ENCODE measurements at regions not wholly inside any gene's neighbourhood (a gene's known extent, or its start where the extent isn't known, plus 50 kb on each side); places are given as distances from the start of the nearest gene placed in this dataset.

- Histone ChIP-seq H3K36me3 (ENCODE audit: control insufficient read depth, insufficient read depth, low read length) (no peaks in the 10 kb centered on the region), H3K27ac (ENCODE audit: low read depth, low read length) (no peak overlapping the region), H3K27me3 (ENCODE audit: control insufficient read depth, insufficient read depth, low read length) (no peaks in the 10 kb centered on the region), H3K9me3 (ENCODE audit: control insufficient read depth, insufficient read depth, low read length) (no peaks in the 10 kb centered on the region), H3K4me1 (ENCODE audit: control insufficient read depth, insufficient read depth, low read length) (no peaks in the 10 kb centered on the region), H3K9ac (ENCODE audit: low read depth, low read length) (no peak overlapping the region), H3K4me3 (ENCODE audit: low read depth, low read length) (no peak overlapping the region)
Measured at GRCh38 chr1:25091658-25092057, 140.6 kb downstream of the SYF2 start.

GRCh38 chr1:25090707-25091422 is 141.4 kb downstream of the SYF2 start:
- Histone ChIP-seq H3K9ac (ENCODE audit: low read depth, low read length) (no peak overlapping the region), H3K27ac (ENCODE audit: low read depth, low read length) (peak overlapping the region; percentile 18), H3K36me3 (ENCODE audit: control insufficient read depth, insufficient read depth, low read length) (no peaks in the 10 kb centered on the region), H3K4me3 (ENCODE audit: low read depth, low read length) (no peak overlapping the region), H3K27me3 (ENCODE audit: control insufficient read depth, insufficient read depth, low read length) (no peaks in the 10 kb centered on the region), H3K9me3 (ENCODE audit: control insufficient read depth, insufficient read depth, low read length) (no peaks in the 10 kb centered on the region), H3K4me1 (ENCODE audit: control insufficient read depth, insufficient read depth, low read length) (no peaks in the 10 kb centered on the region)

GRCh38 chr1:25089772-25090171 is 142.5 kb downstream of the SYF2 start:
- Histone ChIP-seq H3K9ac (ENCODE audit: low read depth, low read length) (no peak overlapping the region), H3K27me3 (ENCODE audit: control insufficient read depth, insufficient read depth, low read length) (no peaks in the 10 kb centered on the region), H3K4me1 (ENCODE audit: control insufficient read depth, insufficient read depth, low read length) (no peaks in the 10 kb centered on the region), H3K9me3 (ENCODE audit: control insufficient read depth, insufficient read depth, low read length) (no peaks in the 10 kb centered on the region), H3K4me3 (ENCODE audit: low read depth, low read length) (no peak overlapping the region), H3K36me3 (ENCODE audit: control insufficient read depth, insufficient read depth, low read length) (no peaks in the 10 kb centered on the region), H3K27ac (ENCODE audit: low read depth, low read length) (no peak overlapping the region)

GRCh38 chr1:25088946-25089345 is 143.4 kb downstream of the SYF2 start:
- no peaks in the 10 kb centered on the region for H3K9me3 ChIP-seq (ENCODE audit: control insufficient read depth, insufficient read depth, low read length)
- H3K27me3 ChIP-seq (ENCODE audit: control insufficient read depth, insufficient read depth, low read length): no peaks in the 10 kb centered on the region

DNA sequence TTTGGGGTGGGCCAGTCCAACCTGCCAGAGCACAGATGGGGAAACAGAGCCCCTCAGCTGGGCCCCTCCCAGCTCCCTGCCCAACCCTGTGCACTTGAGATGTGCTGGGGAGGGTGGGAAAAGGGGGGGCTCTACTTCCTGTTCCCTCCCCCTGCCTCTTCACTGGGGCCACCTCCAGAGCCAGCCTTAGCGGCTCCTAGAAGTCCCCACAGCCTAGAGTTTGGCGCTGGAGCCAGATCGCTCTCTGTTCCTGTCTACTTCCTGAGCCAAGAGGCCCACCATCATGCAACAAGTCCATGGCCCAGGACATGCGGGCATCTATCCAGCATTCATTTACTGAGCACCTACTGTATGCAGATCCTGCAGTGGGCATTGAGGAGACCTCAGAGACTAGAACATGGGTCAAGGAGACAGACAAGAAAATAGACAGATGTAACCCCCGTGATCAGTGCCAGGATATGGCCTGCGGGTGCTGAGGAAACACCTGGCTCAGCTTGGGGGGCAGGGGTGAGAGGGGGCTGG is 144.1 kb downstream of the SYF2 start:
- H3K4me3 ChIP-seq (ENCODE audit: low read depth, low read length): no peak overlapping the region
- H3K27me3 ChIP-seq (ENCODE audit: control insufficient read depth, insufficient read depth, low read length): no peaks in the 10 kb centered on the region
- no peaks in the 10 kb centered on the region for H3K9me3 ChIP-seq (ENCODE audit: control insufficient read depth, insufficient read depth, low read length)
- no peak overlapping the region for H3K9ac ChIP-seq (ENCODE audit: low read depth, low read length)
- H3K27ac ChIP-seq (ENCODE audit: low read depth, low read length): no peak overlapping the region
- H3K36me3 ChIP-seq (ENCODE audit: control insufficient read depth, insufficient read depth, low read length): no peaks in the 10 kb centered on the region
- no peaks in the 10 kb centered on the region for H3K4me1 ChIP-seq (ENCODE audit: control insufficient read depth, insufficient read depth, low read length)

More at GRCh38 chr1:25088946-25089345, 143.4 kb downstream of the SYF2 start:
- no peak overlapping the region for H3K27ac ChIP-seq (ENCODE audit: low read depth, low read length)
- H3K4me3 ChIP-seq (ENCODE audit: low read depth, low read length): no peak overlapping the region
- H3K4me1 ChIP-seq (ENCODE audit: control insufficient read depth, insufficient read depth, low read length): no peaks in the 10 kb centered on the region
- no peak overlapping the region for H3K9ac ChIP-seq (ENCODE audit: low read depth, low read length)
- no peaks in the 10 kb centered on the region for H3K36me3 ChIP-seq (ENCODE audit: control insufficient read depth, insufficient read depth, low read length)

GRCh38 chr1:25086518-25087079 is 145.7 kb downstream of the SYF2 start:
- no peaks in the 10 kb centered on the region for H3K27me3 ChIP-seq (ENCODE audit: control insufficient read depth, insufficient read depth, low read length)
- H3K36me3 ChIP-seq (ENCODE audit: control insufficient read depth, insufficient read depth, low read length): no peaks in the 10 kb centered on the region
- H3K9me3 ChIP-seq (ENCODE audit: control insufficient read depth, insufficient read depth, low read length): no peaks in the 10 kb centered on the region
- H3K4me1 ChIP-seq (ENCODE audit: control insufficient read depth, insufficient read depth, low read length): no peaks in the 10 kb centered on the region
- no peak overlapping the region for H3K27ac ChIP-seq (ENCODE audit: low read depth, low read length)
- H3K9ac ChIP-seq (ENCODE audit: low read depth, low read length): no peak overlapping the region
- no peak overlapping the region for H3K4me3 ChIP-seq (ENCODE audit: low read depth, low read length)

DNA sequence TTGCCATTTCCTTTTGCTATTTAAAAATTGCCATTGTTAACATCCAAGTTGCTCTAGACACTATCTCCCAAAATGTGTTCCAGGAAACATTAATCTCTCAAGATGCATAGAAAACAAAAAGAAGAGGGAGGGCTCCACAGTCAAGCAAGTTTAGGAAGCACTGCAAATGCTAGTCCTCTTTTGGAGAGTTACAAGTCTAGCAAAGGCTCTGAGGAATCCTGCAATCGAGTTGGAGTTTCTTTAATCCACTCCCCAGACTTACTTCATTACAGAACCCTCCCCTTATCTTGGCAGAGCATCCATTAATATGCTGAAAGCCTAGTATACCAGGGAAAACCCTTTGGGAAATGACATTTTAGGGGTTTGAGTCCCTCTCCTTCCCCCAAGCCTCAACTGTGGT is 147.9 kb downstream of the SYF2 start:
- Histone ChIP-seq H3K9me3 (ENCODE audit: control insufficient read depth, insufficient read depth, low read length) (no peaks in the 10 kb centered on the region), H3K36me3 (ENCODE audit: control insufficient read depth, insufficient read depth, low read length) (no peaks in the 10 kb centered on the region), H3K4me1 (ENCODE audit: control insufficient read depth, insufficient read depth, low read length) (no peaks in the 10 kb centered on the region), H3K4me3 (ENCODE audit: low read depth, low read length) (no peak overlapping the region), H3K27ac (ENCODE audit: low read depth, low read length) (no peak overlapping the region), H3K9ac (ENCODE audit: low read depth, low read length) (no peak overlapping the region), H3K27me3 (ENCODE audit: control insufficient read depth, insufficient read depth, low read length) (no peaks in the 10 kb centered on the region)

DNA sequence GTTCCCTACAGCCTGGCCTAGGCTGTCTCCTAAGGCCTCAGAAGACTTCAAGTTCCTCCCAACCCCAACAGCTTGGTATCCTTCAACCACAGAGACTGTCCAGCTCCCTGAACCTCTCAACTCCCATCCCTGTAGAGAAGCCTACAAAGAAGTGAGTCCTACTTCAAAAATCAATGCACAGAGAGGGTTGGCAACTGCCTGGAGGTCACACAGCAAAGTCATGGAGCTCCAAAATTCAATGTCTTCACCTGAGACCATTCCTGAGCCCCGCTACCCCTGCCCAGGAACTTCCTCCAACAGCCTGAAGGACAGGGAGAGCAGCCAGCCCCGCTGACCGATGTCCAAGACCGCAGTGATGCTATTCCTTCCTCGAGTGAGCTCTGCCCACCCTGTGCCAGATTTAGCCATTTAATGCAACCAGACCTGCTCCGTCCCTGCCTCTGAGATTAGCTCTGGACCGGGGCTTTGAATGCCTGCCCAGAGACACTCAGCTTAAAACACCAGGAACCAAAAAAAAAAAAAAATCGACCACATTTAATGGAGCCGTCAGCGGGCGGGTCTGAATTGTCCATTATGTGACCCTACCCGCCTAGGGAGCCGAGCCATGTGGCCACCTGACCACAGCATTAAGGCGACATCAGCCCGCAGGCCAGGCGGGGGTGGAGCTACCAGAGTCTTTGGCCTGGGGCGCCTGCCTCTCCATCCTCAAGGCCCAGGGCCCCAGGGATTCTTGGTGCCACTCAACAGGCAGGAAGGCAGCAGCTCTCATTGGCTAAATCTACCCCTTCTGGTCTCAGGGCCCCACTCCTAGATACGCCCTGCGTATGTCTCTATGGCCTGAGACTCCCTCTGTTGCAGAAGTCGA is 148.6 kb downstream of the SYF2 start:
- H3K4me3 ChIP-seq (ENCODE audit: low read depth, low read length): no peak overlapping the region
- H3K27ac ChIP-seq (ENCODE audit: low read depth, low read length): no peak overlapping the region
- no peaks in the 10 kb centered on the region for H3K36me3 ChIP-seq (ENCODE audit: control insufficient read depth, insufficient read depth, low read length)
- H3K4me1 ChIP-seq (ENCODE audit: control insufficient read depth, insufficient read depth, low read length): no peaks in the 10 kb centered on the region
- H3K27me3 ChIP-seq (ENCODE audit: control insufficient read depth, insufficient read depth, low read length): no peaks in the 10 kb centered on the region
- no peak overlapping the region for H3K9ac ChIP-seq (ENCODE audit: low read depth, low read length)
- H3K9me3 ChIP-seq (ENCODE audit: control insufficient read depth, insufficient read depth, low read length): no peaks in the 10 kb centered on the region

DNA sequence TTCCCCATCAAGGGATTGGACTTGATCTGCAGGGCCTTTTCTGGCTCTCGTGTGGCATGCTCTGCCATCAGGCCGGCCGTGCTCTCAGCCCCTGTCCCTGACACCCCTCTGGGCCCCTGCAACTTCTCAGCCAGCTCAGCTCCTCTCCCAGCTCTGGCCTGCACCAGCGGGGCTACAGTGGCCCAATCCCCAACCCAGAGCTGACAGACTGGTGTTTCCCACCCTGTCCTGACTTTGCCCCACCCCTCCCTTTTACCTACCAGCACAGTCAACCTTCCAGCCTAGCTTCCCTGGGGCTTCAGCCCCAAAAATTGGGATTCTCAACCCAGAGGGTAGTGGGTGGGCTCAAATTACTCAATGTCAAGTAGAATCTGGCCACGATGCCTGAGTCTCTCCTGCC is 149.3 kb downstream of the SYF2 start:
- H3K27me3 ChIP-seq (ENCODE audit: control insufficient read depth, insufficient read depth, low read length): no peaks in the 10 kb centered on the region
- H3K36me3 ChIP-seq (ENCODE audit: control insufficient read depth, insufficient read depth, low read length): no peaks in the 10 kb centered on the region
- no peak overlapping the region for H3K27ac ChIP-seq (ENCODE audit: low read depth, low read length)
- no peaks in the 10 kb centered on the region for H3K9me3 ChIP-seq (ENCODE audit: control insufficient read depth, insufficient read depth, low read length)
- no peak overlapping the region for H3K9ac ChIP-seq (ENCODE audit: low read depth, low read length)
- H3K4me1 ChIP-seq (ENCODE audit: control insufficient read depth, insufficient read depth, low read length): no peaks in the 10 kb centered on the region
- no peak overlapping the region for H3K4me3 ChIP-seq (ENCODE audit: low read depth, low read length)

- Histone ChIP-seq H3K4me3 (ENCODE audit: low read depth, low read length) (no peak overlapping the region), H3K27ac (ENCODE audit: low read depth, low read length) (no peak overlapping the region), H3K27me3 (ENCODE audit: control insufficient read depth, insufficient read depth, low read length) (no peaks in the 10 kb centered on the region), H3K9ac (ENCODE audit: low read depth, low read length) (no peak overlapping the region), H3K4me1 (ENCODE audit: control insufficient read depth, insufficient read depth, low read length) (no peaks in the 10 kb centered on the region), H3K36me3 (ENCODE audit: control insufficient read depth, insufficient read depth, low read length) (no peaks in the 10 kb centered on the region), H3K9me3 (ENCODE audit: control insufficient read depth, insufficient read depth, low read length) (peaks cover 2% of the 10 kb centered on the region; the same call in 1 of the 2 replicates)
Measured at GRCh38 chr1:25082216-25082899, 149.9 kb downstream of the SYF2 start.
